GM12873 (cell line): ENCODE measurements at regions not wholly inside any gene's neighbourhood (a gene's known extent, or its start where the extent isn't known, plus 50 kb on each side); places are given as distances from the start of the nearest gene placed in this dataset.

ENCODE experiments used
- CTCF ChIP-seq: IDR thresholded peaks from 2 replicates; pipeline ENCODE4 v1.5.1; 2012; ENCODE audit warnings: low read depth, mild to moderate bottlenecking, moderate library complexity, low read length, control low read depth; ENCODE audit not compliant: insufficient read depth; ENCODE audit errors: missing control alignments

GRCh38 chr2:3138621-3139020 lies 239.0 kb downstream of the EIPR1 start:
- TF ChIP-seq CTCF = no peak

GRCh38 chr2:3137651-3138300 lies 239.8 kb downstream of the EIPR1 start:
- TF ChIP-seq CTCF = no peak

- TF ChIP-seq CTCF = no peak
Observed at GRCh38 chr2:3135676-3136075, 241.9 kb downstream of the EIPR1 start.

GRCh38 chr2:3134026-3134571 lies 243.5 kb downstream of the EIPR1 start:
- TF ChIP-seq CTCF = no peak

- no peak for TF ChIP-seq CTCF
Observed at GRCh38 chr2:3132966-3133365, 244.7 kb downstream of the EIPR1 start.

GRCh38 chr2:3132466-3132865 lies 245.2 kb downstream of the EIPR1 start:
- no peak for TF ChIP-seq CTCF

GRCh38 chr2:3131636-3132326 lies 245.8 kb downstream of the EIPR1 start:
- TF ChIP-seq CTCF = no peak
